ENCODE measurements at regions not wholly inside any gene's neighbourhood (a gene's known extent, or its start where the extent isn't known, plus 50 kb on each side); places are given as distances from the start of the nearest gene placed in this dataset.
A peak's percentile ranks its signal among the peaks of the same experiment; 100 is the strongest.

DNA sequence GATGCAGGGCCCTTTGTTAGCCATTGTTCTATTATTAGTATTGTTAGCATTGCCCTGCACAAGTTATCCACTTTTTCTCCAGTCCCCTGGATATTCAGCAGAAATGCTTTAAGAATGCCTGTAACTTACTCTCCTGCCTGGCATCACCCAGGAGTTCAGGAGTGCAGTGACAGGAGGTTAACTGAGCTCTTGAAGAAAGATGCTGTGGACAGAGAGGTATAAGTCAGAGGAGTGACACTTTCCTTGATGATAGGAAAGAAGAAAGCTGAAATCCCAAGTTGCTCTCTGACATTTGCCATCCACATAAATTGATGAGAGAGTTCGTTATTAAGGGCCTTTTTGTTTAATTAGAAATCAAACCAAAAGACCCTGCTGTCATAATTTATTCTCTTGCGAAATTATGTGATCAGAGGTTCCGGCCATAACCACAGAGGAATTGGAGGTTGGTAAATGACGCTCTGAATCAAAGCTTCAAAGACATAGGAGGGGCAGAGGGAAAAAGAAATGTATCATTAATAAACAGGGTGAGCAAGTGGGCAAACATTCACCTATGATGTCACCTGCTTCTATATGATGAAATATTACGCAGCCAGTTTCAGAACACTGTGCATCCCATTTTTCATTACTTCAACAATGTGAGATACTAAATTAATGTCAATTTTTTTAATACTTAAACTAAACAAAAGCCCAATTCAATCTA lies 230.2 kb upstream of the JADE1 start:
- Histone ChIP-seq H3K9ac (ENCODE audit: low read depth in 1 of 3, low read length in 3 of 3) (no peak overlapping the region), H3K36me3 (ENCODE audit: control insufficient read depth in 3 of 3, insufficient read depth in 3 of 3, low read length in 3 of 3) (no peaks in the 10 kb centered on the region)

DNA sequence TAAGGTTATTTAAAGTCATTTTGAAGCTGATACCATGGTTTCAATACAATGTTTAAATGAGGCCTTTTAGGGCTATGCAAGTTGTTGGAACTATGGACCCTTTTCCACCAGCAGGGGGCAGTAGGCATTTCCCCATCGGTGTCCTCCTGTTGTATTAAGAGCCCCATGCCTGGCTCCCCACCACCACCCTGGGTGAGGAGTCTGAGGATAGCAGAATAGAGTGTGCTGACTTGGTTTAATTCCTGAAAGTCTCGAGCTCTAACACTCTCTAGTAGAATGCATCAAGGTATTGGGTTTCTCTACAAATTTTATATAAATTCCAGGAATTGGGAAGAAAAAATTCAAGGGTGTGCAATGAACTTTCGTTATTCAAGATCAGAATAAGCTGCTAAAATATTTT lies 234.8 kb upstream of the JADE1 start:
- H3K27me3 ChIP-seq (ENCODE audit: control insufficient read depth in 3 of 3, insufficient read depth in 3 of 3, low read length in 3 of 3), result no peaks in the 10 kb centered on the region
- H3K4me1 ChIP-seq (ENCODE audit: control insufficient read depth in 3 of 3, insufficient read depth in 3 of 3, low read length in 3 of 3), result peaks cover 3 to 16% (median 10%) of the 10 kb centered on the region in 3 donors
- H3K9ac ChIP-seq (ENCODE audit: low read depth in 1 of 3, low read length in 3 of 3), result no peak overlapping the region
- no peak overlapping the region for H3K4me3 ChIP-seq (ENCODE audit: low read length in 3 of 3)
- no peaks in the 10 kb centered on the region for H3K9me3 ChIP-seq (ENCODE audit: control insufficient read depth in 3 of 3, low read length in 3 of 3)
- no peak overlapping the region for H3K27ac ChIP-seq (ENCODE audit: low read depth, low read length)
- no peaks in the 10 kb centered on the region for H3K36me3 ChIP-seq (ENCODE audit: control insufficient read depth in 3 of 3, insufficient read depth in 3 of 3, low read length in 3 of 3)

More for the DNA sequence above, 230.2 kb upstream of the JADE1 start:
- H3K4me3 ChIP-seq (ENCODE audit: low read length in 3 of 3), result no peak overlapping the region
- no peaks in the 10 kb centered on the region for H3K27me3 ChIP-seq (ENCODE audit: control insufficient read depth in 3 of 3, insufficient read depth in 3 of 3, low read length in 3 of 3)
- no peak overlapping the region for H3K27ac ChIP-seq (ENCODE audit: low read depth, low read length)
- H3K4me1 ChIP-seq (ENCODE audit: control insufficient read depth in 3 of 3, insufficient read depth in 3 of 3, low read length in 3 of 3), result peaks cover 4 to 6% (median 4%) of the 10 kb centered on the region in 3 donors
- no peaks in the 10 kb centered on the region for H3K9me3 ChIP-seq (ENCODE audit: control insufficient read depth in 3 of 3, low read length in 3 of 3)

DNA sequence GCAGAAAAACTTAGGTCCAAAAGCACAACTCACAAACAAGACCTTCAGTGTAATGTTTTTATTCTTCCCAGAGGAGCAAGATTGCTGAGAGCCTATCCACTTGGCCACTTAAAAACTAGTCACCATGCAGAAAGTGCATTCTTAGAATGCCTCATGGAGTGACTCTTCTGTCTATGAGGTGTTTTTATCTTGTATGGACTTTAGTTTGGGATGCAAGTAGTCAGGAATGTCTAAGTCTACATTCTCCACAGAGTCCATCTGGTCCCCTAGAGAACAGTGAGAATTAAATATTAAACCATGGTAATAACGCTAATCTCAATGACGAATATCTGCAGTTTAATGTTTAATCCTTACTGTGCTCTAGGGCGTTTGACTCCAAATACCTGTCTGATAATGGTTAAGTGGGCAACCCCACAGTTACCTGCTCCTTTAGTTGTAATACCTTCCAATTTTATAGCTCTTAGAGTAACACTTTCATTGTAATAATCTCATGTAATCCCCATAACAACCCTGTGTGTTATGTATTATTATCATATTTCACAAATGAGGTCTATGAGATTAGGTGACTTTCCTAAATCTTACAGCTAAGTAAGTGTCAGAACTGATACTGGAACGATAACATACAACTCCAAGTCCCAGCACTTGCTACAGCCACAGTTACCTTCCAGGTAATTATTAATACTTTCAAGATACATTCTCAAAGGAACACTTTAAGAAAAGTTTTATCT lies 235.6 kb upstream of the JADE1 start:
- no peaks in the 10 kb centered on the region for H3K9me3 ChIP-seq (ENCODE audit: control insufficient read depth in 3 of 3, low read length in 3 of 3)
- peaks cover 4 to 16% (median 10%) of the 10 kb centered on the region in 3 donors for H3K4me1 ChIP-seq (ENCODE audit: control insufficient read depth in 3 of 3, insufficient read depth in 3 of 3, low read length in 3 of 3)
- H3K36me3 ChIP-seq (ENCODE audit: control insufficient read depth in 3 of 3, insufficient read depth in 3 of 3, low read length in 3 of 3), result no peaks in the 10 kb centered on the region
- H3K27ac ChIP-seq (ENCODE audit: low read depth, low read length), result no peak overlapping the region
- no peaks in the 10 kb centered on the region for H3K27me3 ChIP-seq (ENCODE audit: control insufficient read depth in 3 of 3, insufficient read depth in 3 of 3, low read length in 3 of 3)
- no peak overlapping the region for H3K9ac ChIP-seq (ENCODE audit: low read depth in 1 of 3, low read length in 3 of 3)
- no peak overlapping the region for H3K4me3 ChIP-seq (ENCODE audit: low read length in 3 of 3)

DNA sequence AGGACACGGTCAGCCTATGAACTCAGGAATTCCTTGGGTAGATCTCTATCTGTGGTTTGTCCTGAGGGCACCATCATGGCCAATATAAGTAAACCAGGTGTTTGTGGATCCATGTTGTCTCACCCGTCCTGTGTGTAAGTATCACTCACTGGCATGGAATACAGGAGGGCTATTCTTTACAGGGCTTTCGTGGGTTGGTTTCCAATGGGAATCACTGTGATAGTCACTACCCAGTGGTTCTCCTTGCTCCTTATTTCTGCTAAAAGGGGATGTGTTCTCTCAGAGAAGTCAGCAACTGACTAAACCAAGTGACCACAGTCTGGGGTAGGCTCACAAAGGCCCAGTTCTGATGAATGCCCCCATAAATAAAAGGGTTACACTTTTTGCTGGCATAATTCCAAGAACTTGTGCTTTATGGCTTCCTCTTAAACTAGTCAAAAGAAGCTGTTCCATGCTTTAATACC lies 236.7 kb upstream of the JADE1 start:
- Histone ChIP-seq H3K9me3 (ENCODE audit: control insufficient read depth in 3 of 3, low read length in 3 of 3) (no peaks in the 10 kb centered on the region), H3K4me3 (ENCODE audit: low read length in 3 of 3) (no peak overlapping the region), H3K36me3 (ENCODE audit: control insufficient read depth in 3 of 3, insufficient read depth in 3 of 3, low read length in 3 of 3) (no peaks in the 10 kb centered on the region), H3K27me3 (ENCODE audit: control insufficient read depth in 3 of 3, insufficient read depth in 3 of 3, low read length in 3 of 3) (no peaks in the 10 kb centered on the region), H3K4me1 (ENCODE audit: control insufficient read depth in 3 of 3, insufficient read depth in 3 of 3, low read length in 3 of 3) (peaks cover 5 to 18% (median 10%) of the 10 kb centered on the region in 3 donors), H3K9ac (ENCODE audit: low read depth in 1 of 3, low read length in 3 of 3) (no peak overlapping the region), H3K27ac (ENCODE audit: low read depth, low read length) (peak overlapping the region; percentile 9)

DNA sequence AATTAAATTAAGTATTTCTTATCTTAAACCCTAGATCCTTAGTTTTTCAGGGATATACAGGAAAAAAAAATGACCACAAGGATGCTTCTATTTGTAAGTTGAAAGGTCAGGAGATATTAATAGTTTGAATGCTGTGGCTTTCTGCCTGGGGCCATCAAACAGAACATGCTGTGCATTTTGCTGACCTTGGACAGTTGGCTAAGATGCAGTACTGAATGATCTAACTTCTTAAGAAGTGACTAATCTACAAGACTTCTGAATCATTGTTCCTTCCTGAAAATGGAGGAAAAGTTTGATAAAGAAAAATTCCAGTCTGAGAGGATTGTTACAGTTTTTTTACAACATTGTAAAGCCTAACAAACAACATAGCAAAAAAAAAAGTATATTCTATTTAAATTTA lies 237.8 kb upstream of the JADE1 start:
- peaks cover 11 to 22% (median 12%) of the 10 kb centered on the region in 3 donors for H3K4me1 ChIP-seq (ENCODE audit: control insufficient read depth in 3 of 3, insufficient read depth in 3 of 3, low read length in 3 of 3)
- H3K4me3 ChIP-seq (ENCODE audit: low read length in 3 of 3), result no peak overlapping the region
- H3K27me3 ChIP-seq (ENCODE audit: control insufficient read depth in 3 of 3, insufficient read depth in 3 of 3, low read length in 3 of 3), result no peaks in the 10 kb centered on the region
- H3K36me3 ChIP-seq (ENCODE audit: control insufficient read depth in 3 of 3, insufficient read depth in 3 of 3, low read length in 3 of 3), result no peaks in the 10 kb centered on the region
- H3K27ac ChIP-seq (ENCODE audit: low read depth, low read length), result no peak overlapping the region
- H3K9me3 ChIP-seq (ENCODE audit: control insufficient read depth in 3 of 3, low read length in 3 of 3), result no peaks in the 10 kb centered on the region
- no peak overlapping the region for H3K9ac ChIP-seq (ENCODE audit: low read depth in 1 of 3, low read length in 3 of 3)

DNA sequence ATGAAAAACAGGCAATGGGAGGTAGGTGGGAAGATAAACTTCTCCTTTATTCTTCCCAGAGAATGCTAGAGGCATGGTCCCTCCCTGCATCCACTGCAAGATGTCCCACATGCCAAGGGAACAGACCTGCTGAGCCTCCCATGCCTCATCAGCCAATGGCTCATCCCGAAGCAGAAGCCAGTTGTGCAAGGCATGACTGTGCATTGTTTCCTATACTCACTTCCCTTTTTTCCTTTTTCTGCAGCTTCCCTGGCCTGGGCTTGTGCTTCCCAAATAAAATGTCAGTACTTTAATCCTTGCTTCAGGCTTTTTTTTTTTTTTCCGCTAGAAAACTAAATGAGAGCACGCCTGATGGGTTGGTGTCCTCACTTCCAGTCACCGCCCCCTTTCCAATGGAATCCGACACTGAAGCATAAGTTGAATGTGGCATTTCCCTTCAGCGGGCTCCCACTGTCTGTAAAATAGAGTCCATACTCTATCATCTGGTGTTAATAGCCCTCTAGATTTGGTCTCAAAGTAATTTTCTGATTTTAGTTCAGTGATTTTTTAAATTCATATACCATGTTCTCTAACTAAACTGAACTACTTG lies 239.0 kb upstream of the JADE1 start:
- Histone ChIP-seq H3K9ac (ENCODE audit: low read depth in 1 of 3, low read length in 3 of 3) (no peak overlapping the region), H3K27me3 (ENCODE audit: control insufficient read depth in 3 of 3, insufficient read depth in 3 of 3, low read length in 3 of 3) (no peaks in the 10 kb centered on the region), H3K36me3 (ENCODE audit: control insufficient read depth in 3 of 3, insufficient read depth in 3 of 3, low read length in 3 of 3) (no peaks in the 10 kb centered on the region), H3K27ac (ENCODE audit: low read depth, low read length) (no peak overlapping the region), H3K4me1 (ENCODE audit: control insufficient read depth in 3 of 3, insufficient read depth in 3 of 3, low read length in 3 of 3) (peaks cover 11 to 22% (median 12%) of the 10 kb centered on the region in 3 donors), H3K4me3 (ENCODE audit: low read length in 3 of 3) (no peak overlapping the region), H3K9me3 (ENCODE audit: control insufficient read depth in 3 of 3, low read length in 3 of 3) (no peaks in the 10 kb centered on the region)

DNA sequence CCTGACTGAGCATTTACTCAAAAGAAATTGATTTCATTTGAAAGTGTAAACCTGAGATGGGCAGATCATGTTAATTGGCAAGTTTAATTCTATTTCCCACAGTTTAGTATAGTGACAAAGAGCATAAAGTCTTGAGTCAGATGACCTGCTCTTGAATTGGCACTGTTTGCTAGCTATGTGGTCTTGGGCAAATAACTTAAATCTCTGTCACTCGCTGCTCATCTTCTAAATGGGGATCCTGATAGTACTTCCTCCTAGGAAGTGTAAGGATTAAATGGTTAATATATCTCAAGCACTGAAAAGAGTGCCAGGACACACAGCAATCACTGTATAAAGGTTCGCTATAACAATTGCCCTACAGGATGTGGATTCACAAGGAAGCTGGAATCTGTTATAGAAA lies 242.8 kb upstream of the JADE1 start:
- H3K4me3 ChIP-seq (ENCODE audit: low read length in 3 of 3), result no peak overlapping the region
- peaks cover 11 to 17% (median 11%) of the 10 kb centered on the region in 3 donors for H3K4me1 ChIP-seq (ENCODE audit: control insufficient read depth in 3 of 3, insufficient read depth in 3 of 3, low read length in 3 of 3)
- H3K9me3 ChIP-seq (ENCODE audit: control insufficient read depth in 3 of 3, low read length in 3 of 3), result no peaks in the 10 kb centered on the region
- H3K27ac ChIP-seq (ENCODE audit: low read depth, low read length), result no peak overlapping the region
- H3K27me3 ChIP-seq (ENCODE audit: control insufficient read depth in 3 of 3, insufficient read depth in 3 of 3, low read length in 3 of 3), result no peaks in the 10 kb centered on the region
- no peaks in the 10 kb centered on the region for H3K36me3 ChIP-seq (ENCODE audit: control insufficient read depth in 3 of 3, insufficient read depth in 3 of 3, low read length in 3 of 3)
- H3K9ac ChIP-seq (ENCODE audit: low read depth in 1 of 3, low read length in 3 of 3), result no peak overlapping the region

DNA sequence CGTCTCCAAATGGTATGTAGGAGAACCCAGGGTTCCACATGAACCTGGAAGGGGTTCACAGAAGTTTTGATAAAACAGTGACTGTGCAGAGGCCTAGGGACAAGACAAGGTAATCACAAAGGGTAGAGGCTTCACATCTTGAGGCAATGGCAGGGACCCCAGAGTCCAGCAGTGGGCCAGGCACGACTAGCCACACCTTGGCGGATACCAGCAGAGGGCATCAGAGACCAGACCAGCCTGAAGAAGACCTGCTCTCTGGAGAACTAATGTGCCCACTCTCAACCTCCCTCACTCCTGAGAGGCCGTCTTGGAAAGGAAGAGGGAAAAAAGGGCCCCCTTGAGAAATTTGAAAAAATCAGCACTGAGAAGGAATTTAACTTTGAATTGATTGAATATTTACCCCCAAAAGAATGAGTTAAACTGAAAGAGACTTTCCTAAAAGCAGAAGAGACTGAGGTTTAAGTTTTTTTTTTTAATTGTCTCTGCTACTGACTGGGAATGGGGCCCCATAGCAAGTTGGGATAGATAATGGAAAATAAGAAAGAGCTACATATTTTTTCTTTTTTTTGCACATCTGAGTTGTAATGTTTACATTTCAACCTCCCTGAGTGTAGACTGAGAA lies 243.8 kb upstream of the JADE1 start:
- no peaks in the 10 kb centered on the region for H3K27me3 ChIP-seq (ENCODE audit: control insufficient read depth in 3 of 3, insufficient read depth in 3 of 3, low read length in 3 of 3)
- H3K4me3 ChIP-seq (ENCODE audit: low read length in 3 of 3), result no peak overlapping the region
- H3K4me1 ChIP-seq (ENCODE audit: control insufficient read depth in 3 of 3, insufficient read depth in 3 of 3, low read length in 3 of 3), result peaks cover 5 to 12% (median 11%) of the 10 kb centered on the region in 3 donors
- no peak overlapping the region for H3K27ac ChIP-seq (ENCODE audit: low read depth, low read length)
- H3K9ac ChIP-seq (ENCODE audit: low read depth in 1 of 3, low read length in 3 of 3), result no peak overlapping the region
- no peaks in the 10 kb centered on the region for H3K9me3 ChIP-seq (ENCODE audit: control insufficient read depth in 3 of 3, low read length in 3 of 3)
- H3K36me3 ChIP-seq (ENCODE audit: control insufficient read depth in 3 of 3, insufficient read depth in 3 of 3, low read length in 3 of 3), result no peaks in the 10 kb centered on the region

DNA sequence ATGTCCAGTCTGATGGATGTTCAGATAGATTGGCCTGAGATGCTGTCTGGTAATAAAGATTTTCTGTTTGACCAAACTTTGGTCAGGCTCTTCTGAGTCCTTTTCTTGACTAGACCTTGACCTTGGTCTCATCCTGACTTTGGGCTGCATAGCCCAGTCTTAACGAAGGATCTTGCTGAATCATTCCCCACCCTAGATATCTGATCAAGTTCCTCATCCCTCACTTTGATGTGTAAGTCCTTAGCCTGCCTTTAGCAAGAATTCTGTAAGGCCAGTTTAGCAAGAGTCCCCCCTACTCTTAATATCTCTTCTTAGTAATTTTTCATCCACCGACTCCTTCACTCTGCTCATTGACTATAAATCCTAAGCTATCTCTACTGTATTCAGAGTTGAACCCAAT lies 244.4 kb upstream of the JADE1 start:
- no peak overlapping the region for H3K9ac ChIP-seq (ENCODE audit: low read depth in 1 of 3, low read length in 3 of 3)
- H3K4me1 ChIP-seq (ENCODE audit: control insufficient read depth in 3 of 3, insufficient read depth in 3 of 3, low read length in 3 of 3), result peaks cover 2 to 11% (median 8%) of the 10 kb centered on the region in 3 donors
- H3K36me3 ChIP-seq (ENCODE audit: control insufficient read depth in 3 of 3, insufficient read depth in 3 of 3, low read length in 3 of 3), result no peaks in the 10 kb centered on the region
- no peak overlapping the region for H3K4me3 ChIP-seq (ENCODE audit: low read length in 3 of 3)
- H3K9me3 ChIP-seq (ENCODE audit: control insufficient read depth in 3 of 3, low read length in 3 of 3), result no peaks in the 10 kb centered on the region
- no peaks in the 10 kb centered on the region for H3K27me3 ChIP-seq (ENCODE audit: control insufficient read depth in 3 of 3, insufficient read depth in 3 of 3, low read length in 3 of 3)
- no peak overlapping the region for H3K27ac ChIP-seq (ENCODE audit: low read depth, low read length)

Data from skeletal muscle tissue (tissue), 3 donors.